HFFc6 (cell line): ENCODE measurements at regions not wholly inside any gene's neighbourhood (a gene's known extent, or its start where the extent isn't known, plus 50 kb on each side); places are given as distances from the start of the nearest gene placed in this dataset.
"Not testable (repeated sequence)": the region's sequence is repeated elsewhere in the genome, so short reads cannot be mapped to it uniquely, and the experiment has no call there.

Source experiments
- DNase-seq: peaks from one replicate; pipeline ENCODE4 v3.0.0-alpha.2; 2018
- H3K27ac Mint-ChIP-seq: 2 replicates; pipeline ENCODE4 v1.8.0; 2020; ENCODE audit warnings: mild to moderate bottlenecking, mixed read lengths
- H3K27me3 Mint-ChIP-seq: 2 replicates; pipeline ENCODE4 v1.8.0; 2021; ENCODE audit warnings: mild to moderate bottlenecking, moderate library complexity, mixed read lengths; ENCODE audit not compliant: insufficient read depth
- H3K36me3 Mint-ChIP-seq: 2 replicates; pipeline ENCODE4 v1.8.0; 2021; ENCODE audit warnings: low read depth, mixed read lengths
- H3K4me1 Mint-ChIP-seq: 2 replicates; pipeline ENCODE4 v1.8.0; 2020; ENCODE audit warnings: low read depth, mixed read lengths
- H3K4me3 Mint-ChIP-seq: 2 replicates; pipeline ENCODE4 v1.8.0; 2020; ENCODE audit warnings: mild to moderate bottlenecking, moderate library complexity, mixed read lengths
- H3K9me3 Mint-ChIP-seq: 2 replicates; pipeline ENCODE4 v1.8.0; 2020; ENCODE audit warnings: mild to moderate bottlenecking, mixed read lengths
- TF ChIP-seq, protein P1 (sequence below): fragments of 200-600 bp; sonication (generic); IDR thresholded peaks from 2 replicates; pipeline ENCODE4 v1.5.0; 2021; ENCODE audit warnings: antibody characterized with exemption, mild to moderate bottlenecking

DNA sequence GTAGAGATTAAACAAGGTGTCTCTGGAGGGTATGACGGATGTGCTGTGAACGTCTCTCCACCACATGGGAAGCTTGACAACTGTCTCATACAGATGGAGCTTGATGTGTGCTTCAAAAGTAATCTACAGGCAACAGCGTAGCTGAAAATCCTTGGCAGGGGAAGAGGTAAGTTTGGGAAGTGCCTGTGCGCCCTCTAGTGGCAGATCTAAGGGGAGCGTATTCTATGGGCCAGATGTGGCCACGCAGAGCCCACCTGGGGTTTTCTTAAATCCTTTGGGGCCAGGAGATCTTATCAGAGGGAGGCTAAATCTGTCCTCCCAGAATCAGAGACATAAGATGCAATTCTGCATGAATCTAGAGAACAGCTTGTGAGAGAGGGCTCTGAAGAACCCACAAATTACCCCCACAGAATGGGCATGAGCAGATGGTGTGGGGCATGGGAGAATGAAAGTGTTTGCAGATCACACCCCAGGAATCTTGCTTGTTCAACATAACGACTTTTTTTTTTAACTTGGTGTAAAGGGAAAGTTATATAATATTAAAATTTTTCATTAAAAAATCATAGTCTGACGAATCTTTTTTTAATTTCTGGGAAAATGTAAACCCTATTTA is 91.2 kb upstream of the MPP7 start:
- H3K36me3 Mint-ChIP-seq, result no peaks in the 10 kb centered on the region
- TF ChIP-seq, protein P1, sequence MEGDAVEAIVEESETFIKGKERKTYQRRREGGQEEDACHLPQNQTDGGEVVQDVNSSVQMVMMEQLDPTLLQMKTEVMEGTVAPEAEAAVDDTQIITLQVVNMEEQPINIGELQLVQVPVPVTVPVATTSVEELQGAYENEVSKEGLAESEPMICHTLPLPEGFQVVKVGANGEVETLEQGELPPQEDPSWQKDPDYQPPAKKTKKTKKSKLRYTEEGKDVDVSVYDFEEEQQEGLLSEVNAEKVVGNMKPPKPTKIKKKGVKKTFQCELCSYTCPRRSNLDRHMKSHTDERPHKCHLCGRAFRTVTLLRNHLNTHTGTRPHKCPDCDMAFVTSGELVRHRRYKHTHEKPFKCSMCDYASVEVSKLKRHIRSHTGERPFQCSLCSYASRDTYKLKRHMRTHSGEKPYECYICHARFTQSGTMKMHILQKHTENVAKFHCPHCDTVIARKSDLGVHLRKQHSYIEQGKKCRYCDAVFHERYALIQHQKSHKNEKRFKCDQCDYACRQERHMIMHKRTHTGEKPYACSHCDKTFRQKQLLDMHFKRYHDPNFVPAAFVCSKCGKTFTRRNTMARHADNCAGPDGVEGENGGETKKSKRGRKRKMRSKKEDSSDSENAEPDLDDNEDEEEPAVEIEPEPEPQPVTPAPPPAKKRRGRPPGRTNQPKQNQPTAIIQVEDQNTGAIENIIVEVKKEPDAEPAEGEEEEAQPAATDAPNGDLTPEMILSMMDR, result peak; percentile 96
- no peaks in the 10 kb centered on the region for H3K9me3 Mint-ChIP-seq
- peaks cover 8% of the 10 kb centered on the region; the same call in 1 of the 2 replicates for H3K4me1 Mint-ChIP-seq
- no peak overlapping the region for H3K27ac Mint-ChIP-seq
- peak; percentile 36 for DNase-seq
- H3K4me3 Mint-ChIP-seq, result no peak overlapping the region
- peaks cover 28% of the 10 kb centered on the region for H3K27me3 Mint-ChIP-seq

DNA sequence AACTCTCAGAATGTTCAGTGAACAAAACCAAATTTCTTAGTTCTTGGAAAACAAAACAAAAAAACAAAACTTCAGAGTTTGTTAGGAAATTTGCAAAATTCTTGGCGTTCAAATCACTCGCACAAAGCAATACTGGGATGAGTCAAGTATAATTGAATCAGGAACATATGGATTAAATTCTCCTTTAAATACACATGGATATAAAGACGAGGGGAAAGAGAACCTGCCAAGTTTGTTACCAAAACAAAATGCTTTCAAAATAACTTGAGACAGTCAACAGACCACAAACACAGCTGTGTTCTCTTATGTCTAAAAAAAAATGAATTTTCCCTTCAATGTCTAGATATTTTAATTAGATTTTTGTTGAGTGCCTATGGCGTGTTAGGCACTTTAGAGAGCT is 93.5 kb upstream of the MPP7 start:
- H3K4me1 Mint-ChIP-seq, result peaks cover 15% of the 10 kb centered on the region
- H3K9me3 Mint-ChIP-seq, result no peaks in the 10 kb centered on the region
- TF ChIP-seq, protein P1, result no peak
- no peak overlapping the region for H3K27ac Mint-ChIP-seq
- no peaks in the 10 kb centered on the region for H3K36me3 Mint-ChIP-seq
- DNase-seq, result no peak
- H3K27me3 Mint-ChIP-seq, result peaks cover 38% of the 10 kb centered on the region
- H3K4me3 Mint-ChIP-seq, result no peak overlapping the region

DNA sequence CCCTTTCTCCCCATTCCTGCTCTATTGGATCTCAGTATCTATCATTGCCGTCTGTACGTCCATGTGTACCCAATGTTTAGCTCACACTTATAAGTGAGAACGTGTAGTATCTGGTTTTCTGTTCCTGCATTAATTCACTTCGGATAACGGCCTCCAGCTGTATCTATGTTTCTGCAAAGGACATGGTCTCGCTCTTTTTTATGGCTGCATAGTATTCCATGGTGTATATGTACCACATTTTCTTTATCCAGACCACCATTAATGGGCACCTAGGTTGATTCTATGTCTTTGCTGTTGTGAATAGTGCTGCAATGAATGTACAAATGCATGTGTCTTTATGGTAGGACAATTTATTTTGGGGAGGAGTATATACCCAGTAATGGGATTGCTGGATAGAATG is 94.4 kb upstream of the MPP7 start:
- Mint-ChIP-seq H3K27me3 (peaks cover 41% of the 10 kb centered on the region), H3K36me3 (no peaks in the 10 kb centered on the region), H3K9me3 (no peaks in the 10 kb centered on the region), H3K4me3 (no peak overlapping the region), H3K4me1 (peaks cover 15% of the 10 kb centered on the region), H3K27ac (no peak overlapping the region)
- TF ChIP-seq, protein P1, result no peak
- DNase-seq, result no peak

DNA sequence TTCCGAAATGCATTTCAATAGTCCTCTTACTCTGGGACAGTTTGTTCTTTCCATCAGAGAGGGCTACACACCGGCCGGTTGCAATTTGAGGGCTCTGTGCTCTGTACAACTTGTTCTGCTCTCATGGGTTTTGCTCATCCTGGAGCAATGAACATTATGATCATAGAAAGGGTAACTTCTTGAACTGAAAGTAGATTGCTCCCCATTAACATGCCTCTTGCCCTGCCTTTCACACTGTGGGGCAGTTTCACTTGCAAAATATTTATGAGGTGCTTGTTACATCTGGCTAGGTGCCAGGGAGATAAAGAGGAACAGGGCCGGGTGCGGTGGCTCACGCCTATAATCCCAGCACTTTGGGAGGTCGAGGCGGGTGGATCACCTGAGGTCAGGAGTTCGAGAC is 97.3 kb upstream of the MPP7 start:
- H3K27me3 Mint-ChIP-seq, result peaks cover 40% of the 10 kb centered on the region

DNA sequence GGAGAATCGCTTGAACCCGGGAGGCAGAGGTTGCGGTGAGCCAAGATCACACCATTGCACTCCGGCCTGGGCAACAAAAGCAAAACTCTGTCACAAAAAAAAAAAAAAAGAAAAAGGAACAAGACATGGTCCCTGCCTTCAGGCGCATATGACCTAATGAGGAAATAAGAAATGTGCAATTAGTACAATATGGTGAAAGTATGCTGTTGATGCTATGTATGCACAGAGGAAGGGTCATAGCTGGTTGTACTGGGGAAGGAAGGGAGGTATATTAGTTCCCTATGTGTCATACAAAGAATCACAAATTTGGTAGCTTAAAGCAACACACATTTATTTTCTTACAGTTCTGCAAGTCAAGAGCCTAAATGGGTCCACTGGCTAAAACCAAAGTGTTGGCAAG is 97.8 kb upstream of the MPP7 start:
- no peaks in the 10 kb centered on the region for H3K36me3 Mint-ChIP-seq
- no peak overlapping the region for H3K4me3 Mint-ChIP-seq
- peaks cover 15% of the 10 kb centered on the region for H3K4me1 Mint-ChIP-seq
- H3K9me3 Mint-ChIP-seq, result no peaks in the 10 kb centered on the region
- H3K27ac Mint-ChIP-seq, result no peak overlapping the region
- TF ChIP-seq, protein P1, result no peak
- peaks cover 40% of the 10 kb centered on the region for H3K27me3 Mint-ChIP-seq
- no peak for DNase-seq

More for the DNA sequence above, 97.3 kb upstream of the MPP7 start:
- TF ChIP-seq, protein P1, result no peak
- peaks cover 15% of the 10 kb centered on the region for H3K4me1 Mint-ChIP-seq
- no peaks in the 10 kb centered on the region for H3K9me3 Mint-ChIP-seq
- H3K36me3 Mint-ChIP-seq, result no peaks in the 10 kb centered on the region
- DNase-seq, result no peak
- no peak overlapping the region for H3K4me3 Mint-ChIP-seq
- H3K27ac Mint-ChIP-seq, result no peak overlapping the region

DNA sequence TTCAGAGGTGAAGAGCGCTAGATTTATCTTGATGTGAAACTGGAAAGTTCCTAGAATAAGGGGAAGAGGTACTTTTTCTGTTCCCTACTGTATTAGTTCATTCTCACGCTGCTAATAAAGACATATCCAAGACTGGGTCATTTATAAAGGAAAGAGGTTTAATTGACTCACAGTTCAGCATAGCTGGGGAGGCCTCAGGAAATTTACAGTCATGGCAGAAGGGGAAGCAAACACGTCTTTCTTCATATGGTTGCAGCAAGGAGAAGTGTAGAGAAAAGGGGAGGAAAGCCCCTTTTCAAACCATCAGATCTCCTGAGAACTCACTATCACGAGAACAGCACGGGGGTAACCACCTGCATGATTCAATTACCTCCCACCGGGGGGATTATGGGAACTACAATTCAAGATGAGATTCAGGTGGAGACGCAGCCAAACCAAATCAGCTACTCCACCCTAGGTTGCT is 99.8 kb upstream of the MPP7 start:
- H3K9me3 Mint-ChIP-seq, DNase-seq, H3K36me3 Mint-ChIP-seq, H3K4me3 Mint-ChIP-seq, H3K4me1 Mint-ChIP-seq, H3K27ac Mint-ChIP-seq: not testable (repeated sequence)
- peaks cover 28% of the 10 kb centered on the region for H3K27me3 Mint-ChIP-seq
